GM12891 (cell line): ENCODE measurements at regions not wholly inside any gene's neighbourhood (a gene's known extent, or its start where the extent isn't known, plus 50 kb on each side); places are given as distances from the start of the nearest gene placed in this dataset.

Experiments
- POLR2A ChIP-seq: IDR thresholded peaks from 2 replicates; pipeline ENCODE4 v1.6.1; 2011; ENCODE audit warnings: low read depth, low read length, control low read depth
- POLR2AphosphoS5 ChIP-seq: IDR thresholded peaks from 2 replicates; pipeline ENCODE4 v1.6.1; 2011; ENCODE audit warnings: low read depth, low read length, control low read depth

- TF ChIP-seq POLR2AphosphoS5 = no peak
- TF ChIP-seq POLR2A = no peak
These were observed 680.0 kb downstream of the TRIML1 start for GRCh38 chr4:188819233-188819632.
